Stomach (tissue), 8 donors: ENCODE measurements at regions not wholly inside any gene's neighbourhood (a gene's known extent, or its start where the extent isn't known, plus 50 kb on each side); places are given as distances from the start of the nearest gene placed in this dataset.

Experiments used
- DNase-seq, 2 donors: peaks; one replicate each; pipeline versions ENCODE4 v3.0.0 to v3.0.0-alpha.2; 2013 to 2019
- H3K27ac ChIP-seq, 5 donors: fragments of 200-600 bp in 4 of 5; sonication (generic) in 4 of 5; one replicate each; pipeline ENCODE4 v1.5.1; 2013 to 2019; ENCODE audit warnings: mild to moderate bottlenecking in 1 of 5, moderate library complexity in 1 of 5
- H3K27me3 ChIP-seq, 3 donors: fragments of 200-600 bp; sonication (generic); one replicate each; pipeline ENCODE4 v1.5.1; 2017 to 2019; ENCODE audit warnings: mixed run types in 1 of 3
- H3K36me3 ChIP-seq, 4 donors: fragments of 200-600 bp; sonication (generic); 1 replicate in 3 of 4; 2 replicates in 1 of 4; pipeline ENCODE4 v1.5.1; 2016 to 2019
- H3K4me1 ChIP-seq, 4 donors: fragments of 200-600 bp; sonication (generic); one replicate each; pipeline ENCODE4 v1.5.1; 2016 to 2019
- H3K4me3 ChIP-seq, 4 donors: fragments of 200-600 bp; sonication (generic) in 3 of 4; one replicate each; pipeline ENCODE4 v1.5.1; 2016 to 2019; ENCODE audit warnings: mild to moderate bottlenecking in 1 of 4
- H3K9me3 ChIP-seq, 4 donors: fragments of 200-600 bp; sonication (generic); one replicate each; pipeline ENCODE4 v1.5.1; 2016 to 2019
- CTCF ChIP-seq, 7 experiments: fragments of 450-650 bp in 4 of 7; fragments of 200-600 bp in 3 of 7; sonication (generic) in 3 of 7; IDR thresholded peaks; one replicate each; pipeline ENCODE4 v1.5.1; 2016 to 2019; ENCODE audit warnings: antibody characterized with exemption in 7 of 7, control low read depth in 2 of 7, mild to moderate bottlenecking in 1 of 7
- EP300 ChIP-seq: sonication (generic); formaldehyde crosslinking; IDR thresholded peaks from one replicate; pipeline ENCODE4 v1.6.1; 2017; ENCODE audit warnings: antibody characterized with exemption
- POLR2A ChIP-seq, 4 donors: fragments of 450-650 bp; IDR thresholded peaks; one replicate each; pipeline ENCODE4 v1.6.1; 2016; ENCODE audit warnings: antibody characterized with exemption in 4 of 4, control low read depth in 2 of 4, mild to moderate bottlenecking in 1 of 4, moderate library complexity in 1 of 4
- POLR2AphosphoS5 ChIP-seq, 3 donors: sonication (generic); formaldehyde crosslinking; IDR thresholded peaks; one replicate each; pipeline ENCODE4 v1.6.1; 2016; ENCODE audit warnings: antibody characterized with exemption in 3 of 3
- WGBS, 5 donors: extraction: QIAGEN DNeasy Blood & Tissue Kit in 3 of 5; methylation state at CpG; one replicate each; pipeline versions ENCODE4 v1.1.5 to v1.1.7; 2013 to 2018; 5-methylcytosine and 5-hydroxymethylcytosine counted together
- intact Hi-C: fragments of 100-400 bp; cut with DNase I; formaldehyde crosslinking; loops from one replicate; pipeline ENCODE4 v1.15.1; 2023; ENCODE audit warnings: low total_unique reads
- donor health status: healthy with polysubstance abuse.
- donor health status: Bipolar disorder and iron deficiency.
- donor health status: healthy.

DNA sequence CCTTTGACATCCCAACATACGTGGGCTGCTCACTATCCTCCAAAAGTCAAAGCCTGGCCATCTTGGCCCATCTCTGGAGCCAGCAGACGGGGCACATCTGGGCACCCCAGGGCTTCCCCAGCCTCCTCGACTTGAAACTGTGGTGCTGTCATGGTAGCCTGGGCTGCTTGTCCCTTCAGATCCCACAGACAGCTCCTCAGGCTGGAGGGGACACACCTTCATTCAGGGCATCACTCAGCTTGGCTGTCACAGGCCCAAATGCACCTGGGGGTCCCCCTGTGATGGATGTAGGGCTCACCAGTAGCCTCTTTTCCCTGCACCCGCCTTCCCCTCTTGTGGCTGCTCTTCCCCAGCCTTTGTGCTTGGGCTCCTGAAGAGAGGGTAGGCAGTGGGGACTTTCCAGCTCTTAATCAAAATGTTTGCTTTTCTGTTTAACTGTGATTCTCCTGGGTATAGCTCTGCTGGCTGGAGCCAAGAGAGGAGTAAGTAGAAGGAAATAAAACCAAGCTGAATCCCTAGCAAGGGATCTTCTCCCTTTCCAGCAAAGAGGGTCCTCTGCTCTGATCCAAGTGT is 92.3 kb downstream of the GYPC start:
- Histone ChIP-seq H3K9me3 (no peaks in the 10 kb centered on the region), H3K27ac (no peak overlapping the region), H3K4me3 (no peak overlapping the region), H3K4me1 (no peaks in the 10 kb centered on the region), H3K36me3 (no peaks in the 10 kb centered on the region), H3K27me3 (no peaks in the 10 kb centered on the region)
- intact Hi-C loops = no loop called here
- no peak for DNase-seq
- TF ChIP-seq POLR2AphosphoS5 (IDR thresholded peaks at IDR 0.05) (no peak), EP300 (no peak), CTCF (IDR thresholded peaks at IDR 0.05) (no peak), POLR2A (IDR thresholded peaks at IDR 0.05) (no peak)
- WGBS, 5 donors = 47 to 73% (median 63%) methylated on average over 2 to 4 of the region's 4 CpGs

DNA sequence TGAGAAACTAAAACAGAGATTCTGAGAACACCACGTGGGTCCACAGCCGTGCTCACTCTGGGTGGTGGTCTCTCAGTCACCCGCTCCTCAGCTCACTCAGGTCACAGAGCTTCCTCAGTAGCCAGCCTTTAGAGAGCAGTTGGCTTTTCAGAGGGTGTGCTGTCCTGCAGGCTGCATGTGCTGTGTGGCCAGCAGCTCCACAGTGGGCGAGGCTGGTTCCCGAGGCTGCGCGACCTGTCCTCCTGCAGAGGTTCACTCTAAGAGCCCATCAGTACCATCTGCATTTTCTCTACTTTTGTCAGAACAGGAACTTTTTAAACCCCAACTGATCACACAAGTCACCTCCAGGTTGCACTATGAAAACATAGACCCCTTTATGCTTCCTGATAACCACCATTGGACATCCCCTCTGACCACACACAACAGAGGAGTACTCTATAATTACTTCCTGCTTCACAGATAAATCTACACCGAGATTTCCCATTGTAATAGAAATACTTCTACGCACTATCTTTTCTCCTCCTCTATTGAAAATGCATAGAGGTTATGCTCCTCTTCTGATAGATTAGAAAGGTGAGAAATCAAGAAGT is 93.1 kb downstream of the GYPC start:
- WGBS, 5 donors = 83 to 87% (median 84%) methylated on average over 9 of the region's 9 CpGs
- no peak for DNase-seq
- no peak overlapping the region for H3K27ac ChIP-seq
- H3K36me3 ChIP-seq = no peaks in the 10 kb centered on the region
- H3K9me3 ChIP-seq = no peaks in the 10 kb centered on the region
- H3K27me3 ChIP-seq = no peaks in the 10 kb centered on the region
- TF ChIP-seq POLR2A (IDR thresholded peaks at IDR 0.05) (no peak), CTCF (IDR thresholded peaks at IDR 0.05) (no peak), EP300 (no peak), POLR2AphosphoS5 (IDR thresholded peaks at IDR 0.05) (no peak)
- H3K4me1 ChIP-seq = no peaks in the 10 kb centered on the region
- H3K4me3 ChIP-seq = no peak overlapping the region
- intact Hi-C loops = no loop called here

GRCh38 chr2:126749537-126749936 is 93.6 kb downstream of the GYPC start:
- Histone ChIP-seq H3K4me1 (no peaks in the 10 kb centered on the region), H3K9me3 (no peaks in the 10 kb centered on the region), H3K36me3 (no peaks in the 10 kb centered on the region), H3K27ac (no peak overlapping the region), H3K27me3 (no peaks in the 10 kb centered on the region), H3K4me3 (no peak overlapping the region)
- TF ChIP-seq CTCF (IDR thresholded peaks at IDR 0.05) = no peak
- TF ChIP-seq POLR2A (IDR thresholded peaks at IDR 0.05) = no peak
- TF ChIP-seq EP300 = no peak
- no peak for TF ChIP-seq POLR2AphosphoS5 (IDR thresholded peaks at IDR 0.05)
- WGBS, 5 donors = 52 to 67% (median 59%) methylated on average over 1 of the region's 1 CpG
- no peak for DNase-seq
- intact Hi-C loops = no loop called here

- no peaks in the 10 kb centered on the region for H3K27me3 ChIP-seq
- 84 to 91% (median 88%) methylated on average over 4 of the region's 4 CpGs for WGBS, 5 donors
- intact Hi-C loops = no loop called here
- H3K4me1 ChIP-seq = no peaks in the 10 kb centered on the region
- H3K36me3 ChIP-seq = no peaks in the 10 kb centered on the region
- TF ChIP-seq CTCF (IDR thresholded peaks at IDR 0.05) (no peak), EP300 (no peak), POLR2AphosphoS5 (IDR thresholded peaks at IDR 0.05) (no peak), POLR2A (IDR thresholded peaks at IDR 0.05) (no peak)
- H3K4me3 ChIP-seq = no peak overlapping the region
- H3K9me3 ChIP-seq = no peaks in the 10 kb centered on the region
- no peak for DNase-seq
- no peak overlapping the region for H3K27ac ChIP-seq
These were observed 94.5 kb downstream of the GYPC start for GRCh38 chr2:126750506-126750905.
